GM21381 (cell line): ENCODE measurements at regions not wholly inside any gene's neighbourhood (a gene's known extent, or its start where the extent isn't known, plus 50 kb on each side); places are given as distances from the start of the nearest gene placed in this dataset.
"Not testable (repeated sequence)": the region's sequence is repeated elsewhere in the genome, so short reads cannot be mapped to it uniquely, and the experiment has no call there.

Source experiments
- ATAC-seq: cut with Tn5 transposase; IDR thresholded peaks from one replicate; pipeline ENCODE4 v1.9.1; 2021; ENCODE audit warnings: mild to moderate bottlenecking, moderate library complexity; ENCODE audit not compliant: unreplicated experiment

- not testable (repeated sequence) for ATAC-seq
Observed at GRCh38 chr4:3380336-3380735, 61.4 kb upstream of the HGFAC start.

GRCh38 chr4:3381208-3381607 is 60.6 kb upstream of the HGFAC start:
- ATAC-seq: not testable (repeated sequence)

DNA sequence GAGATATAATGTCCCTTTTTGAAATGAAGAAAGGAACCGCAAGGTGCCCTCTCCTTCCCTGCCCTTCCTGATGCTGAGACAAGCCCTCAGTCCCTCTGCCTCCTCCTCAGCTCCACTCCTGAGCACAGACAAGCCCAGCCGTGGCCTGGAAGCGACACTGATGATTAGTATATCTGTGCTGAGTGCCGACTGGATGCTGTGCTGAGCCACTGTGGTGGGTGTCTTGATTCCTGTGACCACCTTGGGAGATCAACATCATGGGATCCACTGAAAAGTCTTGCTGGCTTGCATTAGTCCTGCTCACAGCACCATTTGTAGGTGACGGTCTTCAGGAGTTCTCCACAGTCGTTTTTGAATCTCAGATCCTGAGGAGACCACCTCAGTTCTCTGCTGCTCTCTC is 59.5 kb upstream of the HGFAC start:
- no peak for ATAC-seq

DNA sequence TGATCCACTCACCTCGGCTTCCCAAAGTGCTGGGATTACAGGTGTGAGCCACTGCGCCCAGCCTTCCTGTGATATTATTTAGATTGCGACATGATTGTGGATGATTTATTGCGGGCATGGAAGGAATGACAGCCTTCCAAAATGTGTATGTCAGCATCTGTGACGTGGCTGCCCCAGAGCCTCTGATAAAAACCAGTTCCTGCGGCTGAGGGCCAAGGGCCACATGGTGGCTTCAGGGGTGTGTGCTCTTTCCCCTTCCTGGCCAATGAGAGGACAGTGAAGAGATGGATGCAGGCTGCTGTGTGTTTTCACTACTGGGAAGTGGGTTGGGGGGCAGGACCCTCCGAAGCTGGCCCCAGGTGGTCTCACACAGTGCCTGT is 57.4 kb upstream of the HGFAC start:
- no peak for ATAC-seq

DNA sequence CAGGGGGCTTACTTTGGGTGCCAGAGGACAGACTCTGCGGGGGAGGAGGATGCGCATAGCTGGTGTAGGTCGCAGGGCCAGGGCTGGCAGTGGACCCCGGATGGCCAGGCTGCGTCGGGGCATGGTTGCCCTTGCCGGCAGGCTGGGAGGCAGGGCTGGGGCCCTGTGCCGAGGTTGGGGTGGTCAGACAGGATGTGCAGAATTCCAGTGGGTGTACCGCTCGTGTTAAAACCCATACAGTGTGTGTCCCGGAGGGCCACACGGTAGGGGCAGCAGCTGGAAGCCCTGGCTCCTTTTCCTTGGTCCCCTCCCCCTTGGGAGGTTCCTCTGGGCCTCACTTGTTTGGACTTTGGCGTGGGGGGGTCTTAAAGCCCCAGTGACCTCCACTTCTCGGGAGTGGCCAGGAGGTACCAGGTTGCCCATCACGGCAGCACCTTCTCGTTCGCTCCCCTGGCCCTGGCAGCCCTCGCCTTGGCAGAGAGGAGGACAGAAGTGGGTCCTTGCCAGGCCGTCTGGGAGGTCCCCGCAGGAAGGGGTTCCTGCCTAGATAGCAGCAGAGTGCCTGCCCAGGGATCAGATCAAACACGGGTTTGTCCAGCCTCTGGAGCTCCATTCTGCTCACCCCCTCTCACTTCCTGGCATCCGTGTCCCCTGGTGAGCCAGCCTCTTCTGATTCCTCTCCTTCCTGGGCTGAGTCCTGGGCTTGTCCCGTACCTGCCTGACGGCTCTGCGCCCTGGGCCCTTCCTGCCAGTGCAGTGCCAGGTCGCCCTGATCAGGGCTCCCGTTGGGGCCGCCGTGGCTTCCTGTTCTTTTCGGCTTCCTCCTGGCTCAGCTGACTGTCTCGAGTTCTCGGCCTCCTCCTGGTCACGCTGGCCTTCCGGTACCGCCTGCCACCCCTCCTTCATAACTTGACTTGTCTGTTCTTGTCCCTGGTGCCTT is 56.7 kb upstream of the HGFAC start:
- ATAC-seq: no peak

DNA sequence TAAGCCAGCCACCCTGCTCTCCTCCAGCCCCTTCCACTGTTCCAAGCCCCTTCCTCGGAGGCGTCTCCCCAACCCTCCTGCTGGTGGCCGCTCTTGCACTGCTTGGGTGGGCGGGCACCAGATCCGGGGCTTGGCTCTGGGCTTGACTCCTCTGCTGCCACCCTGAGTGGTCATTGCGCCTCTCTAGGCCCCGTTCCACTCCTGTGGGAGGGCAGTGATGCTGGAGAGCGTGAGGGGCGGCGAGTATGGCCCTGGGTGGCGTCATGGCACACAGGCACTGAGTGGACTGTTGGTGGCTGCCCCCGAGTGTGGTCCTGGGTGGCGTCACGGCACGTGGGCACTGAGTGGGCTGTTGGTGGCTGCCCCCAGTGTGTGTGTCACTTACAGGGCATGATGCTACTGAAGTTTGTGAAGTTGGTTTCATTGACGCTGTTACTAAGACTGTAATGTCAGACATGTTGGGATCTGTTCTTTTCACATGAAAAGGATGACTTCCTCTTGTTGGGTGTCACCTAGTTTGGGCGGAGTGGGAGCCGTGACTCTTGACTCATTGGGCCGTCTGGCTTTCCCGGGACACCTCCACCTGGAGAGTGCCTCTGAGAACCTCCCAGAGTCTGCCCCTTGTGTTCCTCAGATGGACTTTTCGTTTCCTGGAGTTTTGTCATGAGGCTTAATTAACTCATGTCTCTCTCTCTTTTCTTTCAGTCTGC is 55.9 kb upstream of the HGFAC start:
- no peak for ATAC-seq

- ATAC-seq: no peak
Observed at GRCh38 chr4:3386526-3386925, 55.2 kb upstream of the HGFAC start.

DNA sequence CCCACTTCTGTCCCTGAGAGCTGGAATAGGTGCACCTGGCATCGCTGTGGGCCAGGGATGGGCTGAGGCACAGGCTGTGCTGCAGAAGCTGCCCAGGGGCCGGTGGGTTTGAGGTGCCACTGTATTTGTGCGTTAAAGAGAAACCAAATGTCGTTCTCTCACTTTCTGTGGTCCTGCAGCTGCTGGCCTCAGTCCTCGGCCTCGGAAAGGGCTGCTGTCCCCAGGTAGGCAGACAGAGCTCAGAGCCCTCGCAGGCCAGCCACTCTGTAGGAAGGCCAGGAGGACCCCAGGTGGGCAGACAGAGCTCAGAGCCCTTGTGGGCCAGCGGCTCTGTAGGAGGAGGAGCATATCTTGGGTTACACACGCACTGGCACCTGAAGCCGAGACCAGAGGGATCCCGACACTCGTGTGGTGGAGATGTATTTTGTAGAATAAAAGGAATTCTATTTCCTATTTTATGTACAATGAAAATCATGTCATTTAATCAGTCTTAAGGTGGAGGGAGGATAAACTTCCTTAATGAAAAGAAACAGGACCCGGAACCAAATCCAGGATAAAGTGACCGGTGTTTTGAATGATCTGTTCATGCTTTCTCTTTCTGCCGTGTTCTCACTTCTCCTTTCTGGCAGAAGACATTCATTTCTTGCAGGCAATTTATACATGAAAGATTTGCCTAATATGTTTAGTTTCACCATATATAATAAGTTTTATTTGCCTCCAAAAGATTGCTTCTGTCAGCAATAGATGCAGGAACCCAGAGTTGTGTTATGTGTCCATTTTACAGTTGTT is 54.4 kb upstream of the HGFAC start:
- ATAC-seq: peak; percentile 40

DNA sequence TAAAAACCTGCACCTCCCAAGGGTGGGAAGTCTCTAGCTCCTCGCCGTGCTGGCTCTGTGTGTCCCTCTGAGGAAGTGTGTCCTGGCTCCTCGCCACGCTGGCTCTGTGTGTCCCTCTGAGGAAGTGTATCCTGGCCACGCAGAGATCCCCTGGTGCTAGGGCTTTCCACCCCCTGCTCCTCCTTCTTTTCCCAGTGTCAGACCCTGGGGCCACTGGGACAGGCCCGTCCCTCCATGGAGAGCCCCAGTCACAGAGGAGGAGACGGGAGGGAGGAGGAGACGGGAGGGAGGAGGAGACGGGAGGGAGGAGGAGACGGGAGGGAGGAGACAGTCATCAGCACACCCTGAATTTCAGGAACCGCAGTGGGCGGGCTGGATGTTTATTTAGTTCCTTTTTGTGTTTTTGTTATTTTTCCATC is 53.8 kb upstream of the HGFAC start:
- peak; percentile 34 for ATAC-seq

- peak; percentile 58 for ATAC-seq
Observed at GRCh38 chr4:3388471-3389232, 53.1 kb upstream of the HGFAC start.

GRCh38 chr4:3389233-3390215 is 52.2 kb upstream of the HGFAC start:
- ATAC-seq: no peak

GRCh38 chr4:3390288-3390811 is 51.4 kb upstream of the HGFAC start:
- ATAC-seq: no peak

DNA sequence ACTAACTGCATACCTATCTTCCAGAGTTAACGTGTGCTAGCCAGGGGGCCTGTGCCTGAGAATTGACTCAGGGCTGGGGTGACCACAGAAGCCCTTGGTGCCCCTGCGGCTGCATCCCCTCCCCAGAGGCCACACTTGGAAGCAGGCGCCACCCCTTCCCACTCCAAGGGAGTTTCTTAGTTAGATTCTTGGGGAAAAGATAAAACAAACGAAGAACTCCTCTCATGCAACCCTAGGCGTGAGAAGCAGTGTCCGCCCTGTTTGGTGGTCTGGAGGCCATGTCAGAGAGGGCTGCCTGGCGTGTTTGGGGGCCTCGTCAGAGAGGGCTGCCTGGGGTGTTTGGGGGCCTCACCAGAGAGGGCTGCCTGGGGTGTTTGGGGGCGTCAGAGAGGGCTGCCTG is 50.3 kb upstream of the HGFAC start:
- no peak for ATAC-seq
